D341Med (cell line): ENCODE measurements at regions not wholly inside any gene's neighbourhood (a gene's known extent, or its start where the extent isn't known, plus 50 kb on each side); places are given as distances from the start of the nearest gene placed in this dataset.
"Not testable (repeated sequence)": the region's sequence is repeated elsewhere in the genome, so short reads cannot be mapped to it uniquely, and the experiment has no call there.

Experiments
- DNase-seq: peaks from one replicate; pipeline ENCODE4 v3.0.0; 2012; ENCODE audit warnings: low spot score

GRCh38 chr6:74283532-74283931 is 587.5 kb downstream of the CD109 start:
- no peak for DNase-seq

- no peak for DNase-seq
These were observed 586.2 kb downstream of the CD109 start for GRCh38 chr6:74282143-74282689.

- DNase-seq: no peak
These were observed 584.2 kb downstream of the CD109 start for GRCh38 chr6:74280130-74280692.

- DNase-seq: no peak
These were observed 581.8 kb downstream of the CD109 start for GRCh38 chr6:74277777-74278186.

- DNase-seq: no peak
These were observed 577.5 kb downstream of the CD109 start for GRCh38 chr6:74273541-74273940.

GRCh38 chr6:74269600-74269858 is 573.5 kb downstream of the CD109 start:
- no peak for DNase-seq

GRCh38 chr6:74268815-74269599 is 573.0 kb downstream of the CD109 start:
- DNase-seq: no peak

GRCh38 chr6:74259981-74260380 is 564.0 kb downstream of the CD109 start:
- no peak for DNase-seq

- DNase-seq: no peak
These were observed 560.8 kb downstream of the CD109 start for GRCh38 chr6:74256781-74257180.

GRCh38 chr6:74256381-74256780 is 560.4 kb downstream of the CD109 start:
- DNase-seq: no peak

GRCh38 chr6:74255007-74255406 is 559.0 kb downstream of the CD109 start:
- DNase-seq: not testable (repeated sequence)

- not testable (repeated sequence) for DNase-seq
These were observed 558.1 kb downstream of the CD109 start for GRCh38 chr6:74254147-74254546.

- DNase-seq: no peak
These were observed 557.3 kb downstream of the CD109 start for GRCh38 chr6:74253261-74253660.

- no peak for DNase-seq
These were observed 554.3 kb downstream of the CD109 start for GRCh38 chr6:74250161-74250818.

GRCh38 chr6:74249658-74250057 is 553.7 kb downstream of the CD109 start:
- no peak for DNase-seq

- no peak for DNase-seq
These were observed 553.0 kb downstream of the CD109 start for GRCh38 chr6:74248966-74249365.

GRCh38 chr6:74222768-74223333 is 526.8 kb downstream of the CD109 start:
- no peak for DNase-seq

GRCh38 chr6:74213995-74214394 is 518.0 kb downstream of the CD109 start:
- no peak for DNase-seq

- DNase-seq: no peak
These were observed 512.2 kb downstream of the CD109 start for GRCh38 chr6:74208239-74208638.

GRCh38 chr6:74199215-74199915 is 503.4 kb downstream of the CD109 start:
- DNase-seq: no peak

- no peak for DNase-seq
These were observed 501.3 kb downstream of the CD109 start for GRCh38 chr6:74197310-74197709.

GRCh38 chr6:74187811-74188210 is 491.8 kb downstream of the CD109 start:
- no peak for DNase-seq
